ENCODE measurements at regions not wholly inside any gene's neighbourhood (a gene's known extent, or its start where the extent isn't known, plus 50 kb on each side); places are given as distances from the start of the nearest gene placed in this dataset.

GRCh38 chr3:104460477-104461406, 906.0 kb upstream of the ALCAM start:
- no peak overlapping the region for H3K4me3 ChIP-seq (ENCODE audit: control insufficient read depth in 2 of 3, extremely low read depth in 1 of 3, insufficient read depth in 2 of 3, low read depth in 1 of 3, low read length in 3 of 3)
- FAIRE-seq (no peak), DNase-seq (ENCODE audit: low read depth, low spot score) (no peak)
- H3K27me3 ChIP-seq (ENCODE audit: control insufficient read depth, extremely low read depth, insufficient read depth, low read length) = no peaks in the 10 kb centered on the region
- H4K20me1 ChIP-seq (ENCODE audit: control insufficient read depth, extremely low read depth, insufficient read depth, low read length) = no peaks in the 10 kb centered on the region
- H2AFZ ChIP-seq (ENCODE audit: control insufficient read depth, low read length) = no peak overlapping the region
- dilution Hi-C loops (cut with MboI; ENCODE audit: extremely low pct_ligation_motif_present, low sequenced_read_pairs) = no loop called here
- no peaks in the 10 kb centered on the region for H3K79me2 ChIP-seq (ENCODE audit: control insufficient read depth, insufficient read depth, low read length)
- H3K4me1 ChIP-seq (ENCODE audit: control insufficient read depth, extremely low read depth, insufficient read depth, low read length) = no peaks in the 10 kb centered on the region
- no peaks in the 10 kb centered on the region for H3K9me3 ChIP-seq (ENCODE audit: control insufficient read depth, low read depth, low read length)
- no peak overlapping the region for H3K4me2 ChIP-seq (ENCODE audit: control insufficient read depth, extremely low read depth, insufficient read depth, low read depth, low read length)
- TF ChIP-seq EZH2 (IDR thresholded peaks at IDR 0.05; ENCODE audit: low read length) (no peak), CTCF (optimal IDR thresholded peaks at IDR 0.05 in 1 of 3, IDR thresholded peaks at IDR 0.05 in 1 of 3, conservative IDR thresholded peaks at IDR 0.05 in 1 of 3; ENCODE audit: extremely low read depth in 1 of 3, insufficient read depth in 2 of 3, low read length in 3 of 3) (peak; percentile 15 to 38 (median 30))
- no peaks in the 10 kb centered on the region for H3K36me3 ChIP-seq (ENCODE audit: control insufficient read depth in 2 of 2, extremely low read depth in 1 of 2, insufficient read depth in 2 of 2, low read length in 2 of 2)
- H3K9me1 ChIP-seq (ENCODE audit: control insufficient read depth, extremely low read depth, insufficient read depth, low read length) = no peaks in the 10 kb centered on the region
- no peak overlapping the region for H3K27ac ChIP-seq (ENCODE audit: control insufficient read depth, insufficient read depth, low read length)
- H3K9ac ChIP-seq (ENCODE audit: control insufficient read depth, extremely low read depth, insufficient read depth, low read length) = no peak overlapping the region

GRCh38 chr3:104461431-104461830, 905.3 kb upstream of the ALCAM start:
- Histone ChIP-seq H3K9me1 (ENCODE audit: control insufficient read depth, extremely low read depth, insufficient read depth, low read length) (no peaks in the 10 kb centered on the region), H3K9me3 (ENCODE audit: control insufficient read depth, low read depth, low read length) (no peaks in the 10 kb centered on the region), H3K4me3 (ENCODE audit: control insufficient read depth in 2 of 3, extremely low read depth in 1 of 3, insufficient read depth in 2 of 3, low read depth in 1 of 3, low read length in 3 of 3) (no peak overlapping the region), H3K4me1 (ENCODE audit: control insufficient read depth, extremely low read depth, insufficient read depth, low read length) (no peaks in the 10 kb centered on the region), H2AFZ (ENCODE audit: control insufficient read depth, low read length) (no peak overlapping the region), H3K27me3 (ENCODE audit: control insufficient read depth, extremely low read depth, insufficient read depth, low read length) (no peaks in the 10 kb centered on the region), H3K36me3 (ENCODE audit: control insufficient read depth in 2 of 2, extremely low read depth in 1 of 2, insufficient read depth in 2 of 2, low read length in 2 of 2) (no peaks in the 10 kb centered on the region), H3K4me2 (ENCODE audit: control insufficient read depth, extremely low read depth, insufficient read depth, low read depth, low read length) (no peak overlapping the region), H3K27ac (ENCODE audit: control insufficient read depth, insufficient read depth, low read length) (no peak overlapping the region), H3K79me2 (ENCODE audit: control insufficient read depth, insufficient read depth, low read length) (no peaks in the 10 kb centered on the region), H4K20me1 (ENCODE audit: control insufficient read depth, extremely low read depth, insufficient read depth, low read length) (no peaks in the 10 kb centered on the region), H3K9ac (ENCODE audit: control insufficient read depth, extremely low read depth, insufficient read depth, low read length) (no peak overlapping the region)
- dilution Hi-C loops (cut with MboI; ENCODE audit: extremely low pct_ligation_motif_present, low sequenced_read_pairs) = no loop called here
- DNase-seq (ENCODE audit: low read depth, low spot score) (no peak), FAIRE-seq (no peak)
- TF ChIP-seq EZH2 (IDR thresholded peaks at IDR 0.05; ENCODE audit: low read length) = no peak
